ENCODE measurements at regions not wholly inside any gene's neighbourhood (a gene's known extent, or its start where the extent isn't known, plus 50 kb on each side); places are given as distances from the start of the nearest gene placed in this dataset.

GRCh38 chr11:70829134-70829885 is 423.1 kb downstream of the SHANK2 start:
- ATAC-seq, result no peak
- no peak for DNase-seq (ENCODE audit: low spot score)

DNA sequence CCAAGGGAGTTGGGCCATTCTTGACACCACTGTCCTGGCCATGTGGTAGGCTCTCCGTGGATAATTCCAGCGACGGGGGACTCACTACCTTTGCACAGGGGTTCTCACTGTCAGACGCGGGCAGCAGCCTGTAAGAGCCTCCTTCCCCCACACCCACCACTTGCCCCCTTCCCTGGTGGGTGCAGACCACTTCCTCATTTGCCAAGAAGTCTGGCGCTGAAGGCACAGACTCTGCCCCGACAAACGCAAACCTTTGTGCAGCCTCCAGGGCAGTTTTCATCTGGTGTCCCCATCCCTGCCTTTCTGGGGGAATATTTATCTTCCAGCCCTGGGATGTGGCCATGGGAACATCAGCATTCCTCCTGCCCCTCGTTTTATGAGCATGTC is 422.5 kb downstream of the SHANK2 start:
- ATAC-seq (no peak), DNase-seq (ENCODE audit: low spot score) (no peak)

GRCh38 chr11:70833011-70833410 is 419.4 kb downstream of the SHANK2 start:
- ATAC-seq (no peak), DNase-seq (ENCODE audit: low spot score) (no peak)

DNA sequence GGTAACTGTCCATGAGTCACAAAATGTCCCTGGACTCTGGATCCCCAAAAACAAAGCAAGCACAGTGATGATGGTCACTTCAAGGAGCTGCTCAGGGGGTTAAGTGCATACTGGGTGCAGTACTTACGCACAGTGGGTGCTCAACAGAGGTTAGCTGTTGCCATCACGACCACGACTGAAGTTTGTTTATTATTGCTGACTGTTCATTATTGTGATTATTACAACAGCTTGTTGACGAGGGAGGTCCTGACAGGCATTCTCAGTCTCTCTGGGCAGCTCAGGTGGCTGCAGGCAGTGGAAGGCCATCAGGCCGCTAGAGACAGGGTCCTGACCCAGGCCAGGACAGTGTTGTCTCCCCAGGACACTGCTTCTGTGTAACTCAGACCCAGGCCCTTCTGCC is 418.8 kb downstream of the SHANK2 start:
- ATAC-seq (no peak), DNase-seq (ENCODE audit: low spot score) (no peak)

- no peak for DNase-seq (ENCODE audit: low spot score)
- ATAC-seq, result no peak
Observed at GRCh38 chr11:70834277-70834940, 418.0 kb downstream of the SHANK2 start.

DNA sequence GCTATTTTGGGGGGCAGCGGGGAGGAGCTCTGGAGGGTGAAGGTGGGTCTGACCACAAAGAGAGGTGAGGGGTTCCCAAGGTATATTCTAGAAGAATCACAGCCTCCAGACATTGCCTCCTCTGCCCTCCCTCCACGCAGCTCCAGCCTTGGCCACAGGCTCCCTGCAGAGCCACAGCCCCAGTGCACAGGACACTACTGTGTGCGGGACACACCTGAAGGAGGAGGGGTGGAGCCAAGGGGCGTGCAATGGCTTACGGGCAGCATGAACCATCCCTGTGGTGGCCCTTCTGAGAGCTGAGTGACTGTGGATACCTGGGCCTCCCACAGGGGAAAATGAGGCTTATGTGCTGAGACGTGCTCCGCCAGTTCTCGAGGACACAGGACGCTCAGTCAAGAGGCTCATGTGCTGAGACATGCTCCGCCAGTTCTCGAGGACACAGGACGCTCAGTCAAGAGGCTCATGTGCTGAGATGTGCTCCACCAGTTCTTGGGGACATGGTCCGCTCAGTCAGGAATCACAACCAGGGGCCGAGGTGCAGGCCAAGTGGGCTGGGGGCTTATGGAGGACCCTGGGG is 417.3 kb downstream of the SHANK2 start:
- ATAC-seq (no peak), DNase-seq (ENCODE audit: low spot score) (no peak)

GRCh38 chr11:70836071-70836470 is 416.3 kb downstream of the SHANK2 start:
- DNase-seq (ENCODE audit: low spot score) (no peak), ATAC-seq (no peak)

GRCh38 chr11:70838198-70838597 is 414.2 kb downstream of the SHANK2 start:
- DNase-seq (ENCODE audit: low spot score) (no peak), ATAC-seq (no peak)

GRCh38 chr11:70839851-70840250 is 412.5 kb downstream of the SHANK2 start:
- no peak for ATAC-seq
- no peak for DNase-seq (ENCODE audit: low spot score)

DNA sequence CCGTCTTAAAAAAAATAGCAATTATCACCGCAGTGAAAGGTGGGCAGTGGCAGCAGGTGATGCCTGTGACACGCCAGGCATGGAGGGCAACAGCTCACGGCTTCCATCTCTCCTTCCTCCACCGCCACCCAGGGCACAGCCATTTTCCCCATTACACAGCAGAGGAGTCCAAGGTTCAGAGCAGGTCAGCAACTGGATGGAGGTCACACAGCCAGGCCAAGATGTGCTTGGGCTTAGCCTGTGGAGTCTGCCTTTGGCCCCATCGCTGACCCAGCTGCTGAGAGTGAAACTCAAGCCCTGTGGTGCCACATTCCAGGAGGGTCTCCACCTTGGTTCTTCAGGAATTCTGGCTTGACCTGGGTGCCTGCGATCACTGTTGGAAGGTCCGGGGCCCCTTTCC is 411.1 kb downstream of the SHANK2 start:
- DNase-seq (ENCODE audit: low spot score) (no peak), ATAC-seq (peak; percentile 20)

GRCh38 chr11:70842256-70842655 is 410.1 kb downstream of the SHANK2 start:
- no peak for ATAC-seq
- no peak for DNase-seq (ENCODE audit: low spot score)

DNA sequence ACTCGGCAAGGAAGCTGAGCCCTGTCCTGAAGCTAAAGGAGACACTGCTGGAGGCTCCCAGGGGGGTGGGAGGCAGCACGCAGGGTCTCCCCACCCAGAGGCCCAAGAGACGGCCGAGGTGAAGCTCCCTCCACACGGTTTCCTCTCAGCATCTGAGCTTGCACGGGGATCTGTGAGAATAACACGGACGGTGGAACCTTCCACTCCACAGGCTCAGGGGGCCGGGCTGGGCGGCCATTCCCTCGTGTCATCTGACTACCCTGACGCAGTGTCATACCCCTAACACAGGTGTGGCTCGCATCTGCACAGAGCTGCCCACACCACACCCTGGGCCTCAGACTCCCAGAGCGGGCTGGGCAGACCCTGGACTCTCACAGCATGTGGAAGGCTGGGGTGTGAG is 409.7 kb downstream of the SHANK2 start:
- ATAC-seq, result no peak
- DNase-seq (ENCODE audit: low spot score), result no peak

DNA sequence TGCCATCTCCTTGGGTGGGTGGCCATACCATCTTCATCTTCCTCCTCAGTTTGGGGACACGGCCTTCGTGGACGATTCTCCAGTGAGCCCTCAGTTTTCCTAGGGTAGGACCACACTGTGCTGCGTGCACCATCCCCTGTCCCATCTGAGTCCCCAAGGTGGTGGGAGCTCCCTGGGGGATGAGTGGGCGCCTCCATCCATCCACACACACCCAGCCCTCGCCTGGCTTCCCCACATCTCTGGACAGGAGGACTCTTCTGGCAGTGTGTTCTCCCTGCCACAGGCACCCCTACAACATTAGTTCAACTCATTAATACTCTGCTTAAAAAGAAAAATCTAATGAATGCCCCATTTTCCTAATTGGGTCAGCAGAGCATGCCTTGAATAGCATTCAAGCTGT is 408.5 kb downstream of the SHANK2 start:
- ATAC-seq (no peak), DNase-seq (ENCODE audit: low spot score) (no peak)

DNA sequence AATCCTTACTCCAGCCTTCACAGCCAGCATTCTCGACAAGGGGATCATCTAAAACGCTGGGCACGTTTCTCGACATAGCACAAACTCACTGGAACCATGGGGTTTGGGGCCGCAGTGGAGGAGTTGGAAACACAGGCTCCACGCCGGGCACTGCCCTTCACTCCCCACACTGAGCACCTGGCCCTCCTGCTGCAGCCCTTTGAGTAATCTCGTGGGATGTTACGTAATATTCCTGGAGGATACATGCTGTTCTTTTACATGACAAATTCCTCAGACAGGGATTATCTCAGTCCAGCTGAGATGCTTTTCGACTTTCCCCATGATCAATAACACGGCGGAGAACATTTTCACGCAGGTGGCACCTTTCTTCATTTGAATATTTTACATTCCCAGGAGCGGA is 408.0 kb downstream of the SHANK2 start:
- DNase-seq (ENCODE audit: low spot score) (no peak), ATAC-seq (no peak)

GRCh38 chr11:70845591-70846041 is 406.8 kb downstream of the SHANK2 start:
- ATAC-seq (no peak), DNase-seq (ENCODE audit: low spot score) (no peak)

DNA sequence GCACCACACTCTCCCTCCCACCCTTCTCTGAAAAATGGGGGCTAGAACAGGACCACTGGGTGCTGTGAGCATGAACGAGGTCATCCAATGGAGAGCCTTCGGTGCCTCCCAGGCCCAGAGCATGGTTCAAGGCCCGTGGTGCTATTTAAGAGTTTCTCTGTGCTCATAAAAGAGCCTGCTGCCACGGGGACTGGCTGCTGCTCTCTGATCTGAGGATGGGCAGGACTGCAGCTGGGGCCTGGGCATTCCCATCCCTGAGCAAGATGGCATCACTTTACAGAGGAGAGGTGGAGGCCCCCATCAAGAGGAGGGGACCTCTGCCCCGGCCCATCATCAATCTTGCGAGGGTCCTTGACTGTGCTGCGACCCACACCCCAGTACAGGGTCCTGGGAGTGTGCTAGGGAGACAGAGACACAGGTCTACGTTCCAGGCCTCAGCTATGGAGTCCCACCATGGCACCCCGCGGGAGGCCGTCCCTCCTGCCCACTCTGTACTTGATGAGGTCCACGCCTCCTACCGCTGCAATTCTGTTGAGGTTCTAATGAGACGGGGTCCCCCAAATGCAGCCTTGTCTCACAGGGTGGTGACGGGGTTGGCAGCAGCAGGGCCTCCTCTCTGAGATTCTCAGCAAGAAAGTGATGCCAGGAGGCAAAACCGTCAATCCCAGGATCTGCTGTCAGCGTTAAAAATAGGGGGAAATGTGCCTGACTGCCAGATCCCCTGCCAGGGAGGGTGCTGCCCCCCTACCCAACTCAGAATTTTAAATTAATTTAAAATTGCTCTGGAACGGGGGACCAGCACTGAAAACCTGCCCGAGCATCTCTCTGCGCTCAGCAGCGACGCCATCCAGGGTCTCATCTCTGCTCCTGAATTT is 405.4 kb downstream of the SHANK2 start:
- ATAC-seq (no peak), DNase-seq (ENCODE audit: low spot score) (no peak)

- ATAC-seq, result no peak
- no peak for DNase-seq (ENCODE audit: low spot score)
Observed at GRCh38 chr11:70848243-70848750, 404.1 kb downstream of the SHANK2 start.

- DNase-seq (ENCODE audit: low spot score), result no peak
- ATAC-seq, result no peak
Observed at GRCh38 chr11:70849031-70849430, 403.3 kb downstream of the SHANK2 start.

GRCh38 chr11:70851308-70851707 is 401.1 kb downstream of the SHANK2 start:
- DNase-seq (ENCODE audit: low spot score), result no peak
- no peak for ATAC-seq

DNA sequence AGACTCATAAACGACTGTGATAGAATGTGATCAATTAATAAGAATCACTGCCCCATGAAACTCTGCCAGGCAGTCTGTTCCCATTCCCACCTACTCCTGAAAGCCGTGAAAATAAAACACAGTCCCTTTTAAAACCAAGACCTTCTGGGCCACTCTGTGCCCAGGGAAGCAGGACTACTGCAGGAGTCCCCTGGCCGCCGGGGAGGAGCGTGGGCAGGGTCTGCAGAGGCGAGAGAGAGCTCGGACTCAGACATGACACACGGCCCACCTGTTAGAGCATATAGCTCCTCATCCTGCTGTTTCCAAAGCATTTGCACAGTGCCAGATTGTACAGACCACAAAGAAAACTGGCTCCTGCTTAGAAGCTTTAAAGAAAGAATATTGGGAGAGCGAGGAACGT is 400.5 kb downstream of the SHANK2 start:
- ATAC-seq (no peak), DNase-seq (ENCODE audit: low spot score) (no peak)

Data from left lobe of liver (tissue), 2 donors.